Right lung (tissue), 2 donors: ENCODE measurements at regions not wholly inside any gene's neighbourhood (a gene's known extent, or its start where the extent isn't known, plus 50 kb on each side); places are given as distances from the start of the nearest gene placed in this dataset.

Experiments used
- DNase-seq, 2 donors: peaks; one replicate each; pipeline ENCODE4 v3.0.0-alpha.2; 2013

DNA sequence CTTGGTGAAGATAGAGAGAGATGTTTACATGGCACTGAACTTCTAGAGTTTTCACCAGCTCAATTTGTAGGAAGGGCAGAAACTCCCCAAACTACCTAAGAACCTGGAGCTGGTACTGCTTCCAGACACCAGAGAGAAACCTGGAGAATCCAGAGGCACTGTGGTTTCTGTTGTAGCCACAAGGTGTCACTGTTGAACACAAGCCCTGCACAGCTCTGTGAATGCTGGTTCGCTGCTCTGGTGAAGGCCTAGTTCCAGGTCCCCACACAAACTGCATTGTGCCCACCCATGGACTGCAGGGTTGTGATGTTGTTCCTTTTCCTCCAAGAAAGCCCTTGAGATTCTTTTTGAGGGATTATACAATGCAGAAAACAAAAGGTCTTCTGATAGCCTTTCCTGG lies 150.5 kb upstream of the HS6ST1 start:
- DNase-seq = no peak

DNA sequence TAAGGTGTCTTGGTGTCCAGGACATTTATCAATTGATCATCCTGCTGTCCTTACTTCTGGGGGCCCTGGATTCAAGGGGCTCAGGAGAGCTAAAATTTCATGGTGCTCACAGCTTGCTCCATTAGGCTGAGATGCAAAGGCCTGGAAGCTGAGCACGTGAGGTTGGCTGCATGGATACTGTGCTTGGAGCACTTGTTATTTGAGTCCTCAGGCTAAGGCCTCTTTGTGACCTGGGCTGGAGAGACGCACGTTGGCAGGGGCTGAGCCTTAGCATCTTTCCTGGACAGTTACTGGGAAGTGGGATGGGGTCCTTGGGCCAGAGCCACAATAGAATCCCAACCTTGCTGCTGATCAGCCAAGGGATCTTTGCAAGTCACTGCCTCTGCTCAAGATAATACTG lies 151.2 kb upstream of the HS6ST1 start:
- DNase-seq = no peak

DNA sequence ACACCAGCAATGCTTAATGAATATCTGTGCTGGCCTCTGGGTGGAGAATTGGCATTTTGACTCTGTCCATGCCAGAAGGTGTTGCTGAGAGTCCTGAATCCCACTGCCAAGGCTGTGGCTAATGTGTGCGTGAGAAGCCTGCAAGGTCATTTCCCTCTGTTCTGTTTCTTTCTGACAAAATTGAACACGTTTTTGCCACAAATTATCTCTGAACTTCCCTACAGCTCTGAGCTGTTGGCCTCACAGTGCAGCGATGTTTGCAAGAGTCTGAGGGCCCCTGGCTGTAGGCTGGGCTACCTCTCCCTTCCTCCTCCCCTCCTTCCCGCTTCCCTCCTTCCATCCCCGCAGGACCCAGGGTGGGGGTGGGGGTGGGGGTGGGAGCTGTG lies 154.1 kb upstream of the HS6ST1 start:
- peak in 1 of 2 donors; percentile 32 for DNase-seq

DNA sequence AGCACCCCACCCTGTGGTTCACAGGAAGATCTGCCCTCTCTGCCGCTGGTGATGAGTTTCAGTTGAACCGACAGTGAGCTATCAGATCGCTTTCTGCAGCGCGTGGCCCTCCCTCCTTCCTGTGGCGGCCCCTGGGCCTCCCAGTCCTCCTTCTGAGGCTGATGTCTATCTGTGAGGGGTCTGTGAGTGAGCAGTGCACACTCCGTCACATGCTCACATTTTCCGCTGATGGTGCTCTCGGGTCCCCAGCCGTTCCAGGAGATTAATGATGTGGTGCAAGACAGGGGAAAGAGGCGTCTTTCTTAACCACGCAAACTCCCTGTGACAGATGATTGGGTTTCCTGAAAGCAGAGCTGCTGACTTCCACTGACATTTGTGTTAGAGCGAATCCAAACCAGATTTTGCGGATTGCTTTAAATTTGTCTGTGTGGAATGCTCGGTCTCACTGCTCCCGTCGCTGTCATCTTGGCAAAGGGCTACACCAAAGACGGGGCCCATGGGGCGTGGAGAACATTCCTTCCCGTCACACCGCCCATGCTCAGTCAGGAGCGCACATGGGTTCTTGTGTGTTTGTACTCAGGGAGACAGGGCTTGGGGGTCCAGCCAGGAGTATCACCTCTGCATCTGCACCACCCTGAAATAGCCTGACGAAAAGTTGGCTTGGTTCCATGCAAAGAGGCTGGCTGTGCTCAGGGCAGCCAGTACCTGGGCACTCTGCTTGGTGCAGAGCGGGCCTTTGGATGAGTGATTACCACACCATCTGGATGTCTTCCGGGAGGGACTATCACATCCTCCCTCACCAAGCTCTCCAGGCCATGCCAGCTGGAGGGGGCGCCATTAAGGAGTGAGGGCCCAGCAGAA lies 154.7 kb upstream of the HS6ST1 start:
- peak; percentile 80 to 84 for DNase-seq

DNA sequence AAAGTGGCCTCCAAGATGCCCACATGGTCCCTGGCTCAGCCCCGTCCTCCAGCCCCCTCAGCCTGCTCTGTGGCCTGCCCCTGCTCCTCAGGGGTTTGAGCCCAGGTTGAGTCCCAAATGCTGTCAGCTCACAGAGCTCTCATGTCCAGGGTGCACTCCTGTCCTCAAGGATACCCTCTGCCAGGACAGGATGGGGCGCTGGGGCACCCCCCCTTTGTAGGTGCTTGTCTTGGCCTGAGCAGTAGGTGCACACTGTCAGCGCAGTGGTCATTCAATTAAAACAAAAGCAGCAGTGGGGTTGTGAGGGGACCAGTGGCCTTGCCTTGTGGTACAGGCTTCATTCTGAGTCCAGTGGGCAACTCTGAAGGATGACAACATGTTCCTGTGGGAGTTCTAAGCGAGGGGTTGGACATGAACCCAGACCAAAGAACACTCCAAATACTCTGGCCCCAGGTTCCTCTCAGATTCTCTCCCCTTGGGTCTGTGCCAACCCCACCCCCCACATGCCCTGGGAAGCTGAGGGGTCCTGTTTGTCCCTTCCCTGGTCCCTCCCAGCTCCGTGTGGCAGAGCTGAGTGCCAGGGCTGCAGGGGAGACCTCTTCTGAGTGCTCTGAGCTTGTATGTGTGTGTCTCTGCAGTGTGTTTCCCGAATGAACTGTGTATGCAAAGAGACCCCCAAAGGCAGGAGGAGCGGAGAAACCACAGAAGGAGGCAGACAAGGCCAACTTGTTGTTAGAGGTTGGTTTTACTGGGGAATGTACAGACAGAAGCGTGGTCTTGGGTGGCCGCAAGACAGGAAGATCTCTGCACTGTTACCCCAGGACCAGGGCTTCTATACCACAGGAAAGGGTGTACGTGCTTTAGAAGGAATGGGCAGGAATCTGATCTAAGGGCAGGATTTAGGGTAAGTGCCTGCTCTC lies 155.6 kb upstream of the HS6ST1 start:
- DNase-seq = no peak

DNA sequence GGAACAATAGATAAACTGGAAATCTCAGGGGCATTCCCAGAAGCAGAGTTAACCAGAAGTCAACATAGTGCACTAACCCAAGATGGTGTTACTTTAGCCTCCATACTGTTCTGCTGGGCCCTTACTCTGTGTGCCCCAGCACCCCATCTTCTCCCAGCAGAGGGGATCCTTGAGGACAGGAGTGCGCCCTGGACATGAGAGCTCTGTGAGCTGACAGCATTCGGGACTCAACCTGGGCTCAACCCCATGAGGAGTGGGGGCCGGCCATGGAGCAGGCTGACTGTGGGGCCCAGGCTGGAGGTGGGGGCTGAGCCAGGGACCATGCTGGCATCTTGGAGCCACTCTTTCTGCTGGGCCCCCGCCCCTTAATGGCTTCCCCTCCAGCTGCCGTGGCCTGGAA lies 156.3 kb upstream of the HS6ST1 start:
- no peak for DNase-seq

DNA sequence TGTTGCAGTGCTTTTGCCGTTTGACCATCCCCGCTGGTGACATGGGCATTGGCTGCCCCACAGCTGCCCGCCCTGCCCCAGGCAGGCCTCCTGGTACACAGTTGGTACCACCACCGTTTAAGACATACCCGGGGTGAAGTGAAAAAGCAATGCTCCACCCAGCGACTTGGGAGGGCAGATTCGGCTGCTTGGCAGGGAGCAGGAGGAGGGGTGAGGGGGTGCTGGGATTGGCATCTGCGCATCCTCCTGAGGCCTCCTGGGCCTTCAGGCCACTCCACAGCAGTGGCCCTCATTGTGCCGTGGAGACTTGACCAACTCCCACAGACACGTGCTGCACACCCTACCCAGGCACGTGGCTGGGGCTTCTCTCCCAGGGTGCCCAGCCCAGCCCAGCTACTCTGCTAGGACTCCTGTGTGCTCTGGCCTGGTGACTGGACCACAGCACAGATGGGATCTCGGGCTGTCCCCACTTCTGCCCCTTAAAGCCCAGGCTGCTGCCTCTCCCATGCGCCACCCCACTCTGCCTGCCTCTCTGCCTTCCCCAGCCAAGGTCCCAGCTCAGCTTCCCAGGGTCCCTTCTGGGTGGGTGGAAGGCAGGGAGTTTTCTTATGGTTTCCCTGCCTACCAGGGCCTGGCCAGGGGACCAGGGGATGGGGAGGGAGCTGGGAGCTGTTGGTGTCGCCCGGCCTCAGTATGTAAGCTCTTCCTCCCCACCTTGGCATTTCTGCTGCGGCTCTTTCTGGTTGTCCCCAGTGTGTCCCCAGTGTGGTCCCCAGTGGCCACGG lies 157.0 kb upstream of the HS6ST1 start:
- no peak for DNase-seq

DNA sequence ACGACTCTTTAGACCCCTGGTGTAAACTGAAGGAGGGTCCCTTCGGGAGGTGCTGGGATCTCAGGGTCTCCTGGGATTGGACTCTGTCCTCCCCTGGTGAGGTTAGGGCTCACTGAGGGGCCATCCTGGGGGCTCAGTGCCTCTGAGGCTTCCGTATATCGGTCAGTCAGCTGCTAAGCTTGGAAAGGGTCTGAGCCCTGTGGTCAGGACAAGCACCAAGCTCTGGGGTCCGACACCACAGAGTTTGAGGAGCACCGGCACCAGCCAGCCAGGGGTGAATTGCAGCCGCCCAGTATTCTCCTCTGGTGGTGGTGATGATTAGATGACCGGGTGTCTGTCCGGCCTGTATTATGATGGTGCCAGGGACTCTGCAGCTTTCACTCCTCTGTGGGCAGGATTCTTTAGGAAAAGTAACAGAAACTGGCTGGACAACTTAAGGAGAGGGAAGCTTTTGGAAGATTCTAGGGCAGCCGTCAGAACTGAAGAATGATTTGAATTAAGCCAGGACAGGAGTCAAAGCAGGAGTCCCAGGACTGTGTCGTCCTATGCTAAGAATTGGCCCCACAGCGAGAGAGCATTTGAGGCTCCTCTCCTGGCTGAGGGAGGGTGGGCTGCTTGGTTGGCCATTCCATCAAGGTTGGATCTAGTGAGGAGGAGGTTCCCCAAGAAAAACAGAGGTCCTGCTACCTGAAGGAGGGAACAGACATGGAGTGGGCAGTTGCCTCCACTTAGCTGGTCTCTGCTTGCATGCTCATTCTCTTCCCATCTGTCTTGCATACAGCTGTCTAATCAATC lies 158.6 kb upstream of the HS6ST1 start:
- DNase-seq = no peak

DNA sequence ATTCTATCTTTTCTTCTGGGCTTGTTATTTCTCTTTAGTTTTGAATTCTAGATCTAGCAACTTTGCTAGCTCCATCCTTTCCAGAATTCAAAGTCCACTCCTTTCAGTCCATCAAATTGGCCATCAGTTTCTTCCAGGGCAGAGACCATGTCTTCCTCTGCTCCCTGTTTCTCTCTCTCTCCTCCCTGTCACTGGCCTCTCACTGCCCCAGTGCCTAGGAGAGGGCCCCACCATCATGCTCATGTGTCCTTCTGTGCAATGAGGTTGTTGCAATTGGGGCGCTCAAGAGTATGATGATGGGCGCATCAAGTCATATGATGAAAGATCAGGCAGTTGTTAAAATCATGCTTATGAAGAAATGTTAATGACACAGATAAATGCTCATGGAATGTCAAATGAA lies 159.2 kb upstream of the HS6ST1 start:
- DNase-seq = no peak

DNA sequence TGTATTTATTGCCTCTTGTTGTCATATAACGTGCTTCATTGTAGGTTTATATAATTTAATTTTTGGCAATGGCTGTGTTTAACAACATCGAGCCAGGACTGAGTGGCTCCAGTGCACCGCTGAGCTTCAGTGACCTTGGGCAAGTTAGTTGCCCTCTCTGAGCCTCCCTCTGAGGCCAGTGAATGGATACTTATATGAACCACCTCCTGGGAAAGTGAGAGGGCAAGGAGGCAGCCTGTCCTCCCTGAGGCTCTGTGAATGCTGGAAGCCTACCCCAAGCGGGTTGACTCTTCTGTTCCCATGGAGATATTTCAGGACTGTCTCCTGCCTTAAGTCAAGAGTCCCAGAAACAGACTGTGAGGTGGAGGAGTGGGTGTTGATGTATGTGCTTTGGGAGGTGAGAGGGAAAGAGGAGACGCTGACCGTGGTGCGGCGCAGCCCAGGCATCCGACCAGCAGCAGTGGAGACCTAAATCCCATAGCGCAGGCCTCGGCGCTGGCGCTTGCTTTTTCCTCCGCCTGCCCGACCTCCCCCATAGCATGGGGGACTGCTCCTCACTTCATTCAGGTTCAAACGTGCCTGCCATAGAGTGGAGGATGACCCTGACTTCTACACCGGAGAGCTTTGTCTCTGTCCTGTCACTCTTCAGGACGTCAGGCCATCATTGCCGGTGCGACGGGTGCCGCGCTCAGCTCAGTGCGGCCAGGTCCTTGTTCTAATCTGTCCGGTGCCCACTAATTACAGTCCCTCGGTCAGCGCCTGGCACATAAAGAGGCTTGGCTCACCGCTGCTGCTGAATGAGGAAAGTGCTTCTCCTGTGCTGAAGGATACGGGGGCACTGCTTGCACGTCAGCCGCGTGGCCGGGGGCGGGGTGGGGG lies 167.3 kb upstream of the HS6ST1 start:
- DNase-seq = no peak

DNA sequence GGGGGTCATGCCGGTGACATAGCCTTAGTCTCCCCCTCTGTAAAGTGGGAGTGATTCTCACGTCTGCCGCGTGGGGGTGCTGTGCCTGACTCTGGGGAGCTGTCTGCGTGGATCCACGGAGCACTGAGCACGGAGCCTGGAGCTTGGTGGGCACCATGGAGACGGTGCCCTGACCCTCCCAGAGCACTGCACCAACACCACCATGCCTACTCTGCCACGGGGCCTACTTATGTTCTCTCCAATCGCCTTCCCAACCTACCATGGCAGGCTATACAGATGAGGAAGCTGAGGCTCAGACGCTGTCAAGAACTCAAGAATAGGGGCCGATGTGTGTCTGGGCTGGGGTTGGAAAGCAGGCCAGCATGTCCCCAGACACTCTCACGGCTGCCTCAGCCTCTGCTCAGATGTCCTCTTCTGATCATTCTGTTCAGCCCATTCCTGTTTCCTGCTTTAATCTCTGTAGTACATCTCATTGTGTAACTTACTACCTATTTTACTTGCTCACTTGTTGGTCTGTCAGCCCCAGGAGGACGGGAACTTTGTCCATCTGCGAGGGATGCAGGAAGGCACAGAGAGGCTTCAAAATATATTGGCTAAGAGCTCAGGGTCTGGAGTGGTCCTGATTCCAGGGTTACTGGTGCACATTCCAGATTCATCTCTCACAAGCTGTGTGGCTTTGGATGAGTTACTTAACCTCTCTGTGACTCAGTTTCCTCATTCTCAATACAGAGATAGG lies 168.1 kb upstream of the HS6ST1 start:
- DNase-seq = no peak

DNA sequence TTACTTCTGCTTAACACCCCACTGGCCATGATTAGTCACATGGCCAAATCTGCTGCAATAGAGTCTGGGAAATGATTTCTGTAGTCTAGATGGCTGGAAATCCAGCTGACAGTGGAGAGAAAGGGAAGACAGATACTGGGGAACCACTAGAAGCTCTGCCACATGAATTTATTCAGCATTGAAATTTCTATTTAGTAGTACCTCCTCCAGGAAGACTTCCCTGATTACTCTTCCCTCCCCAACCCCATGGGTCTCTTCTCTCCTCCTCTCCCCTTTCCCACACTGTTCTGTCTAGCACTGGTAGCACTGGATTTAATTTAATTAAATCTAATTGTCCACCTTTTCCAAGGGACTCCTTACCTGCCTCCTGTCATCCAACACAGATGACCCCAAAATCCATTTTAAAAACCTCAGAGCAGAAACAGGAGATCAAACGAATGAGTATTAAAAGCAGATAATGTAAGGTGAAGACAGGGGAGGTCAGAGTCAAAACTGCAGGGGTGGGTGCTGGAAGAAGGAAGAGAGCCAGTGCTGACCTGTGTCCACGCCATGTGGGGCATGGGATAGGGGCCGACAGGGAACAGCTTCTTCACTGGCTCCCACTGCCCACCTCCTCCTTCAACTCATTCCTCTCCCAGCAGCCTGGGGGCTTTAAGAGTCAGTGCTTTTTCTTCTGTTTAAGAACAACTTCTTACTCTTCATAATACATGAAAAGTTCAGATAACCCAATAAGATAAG lies 169.2 kb upstream of the HS6ST1 start:
- no peak for DNase-seq

DNA sequence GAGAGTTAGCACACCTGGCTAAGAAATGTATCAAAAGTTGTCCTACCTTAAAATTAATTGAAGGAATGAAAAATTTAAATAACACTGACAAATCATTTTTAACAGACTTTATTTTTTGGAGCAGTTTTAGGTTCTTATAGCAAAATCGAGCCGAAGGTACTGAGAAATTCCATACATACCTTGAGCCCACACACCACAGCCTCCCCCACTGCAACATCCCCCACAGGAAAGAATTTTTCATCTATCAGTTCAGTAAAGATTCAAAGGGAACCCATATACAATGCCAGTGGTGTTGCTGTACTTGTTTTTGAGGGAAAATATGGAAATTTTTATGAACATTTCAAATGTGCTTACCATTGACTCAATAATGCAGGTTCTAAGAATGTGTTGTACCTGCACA lies 169.8 kb upstream of the HS6ST1 start:
- no peak for DNase-seq

DNA sequence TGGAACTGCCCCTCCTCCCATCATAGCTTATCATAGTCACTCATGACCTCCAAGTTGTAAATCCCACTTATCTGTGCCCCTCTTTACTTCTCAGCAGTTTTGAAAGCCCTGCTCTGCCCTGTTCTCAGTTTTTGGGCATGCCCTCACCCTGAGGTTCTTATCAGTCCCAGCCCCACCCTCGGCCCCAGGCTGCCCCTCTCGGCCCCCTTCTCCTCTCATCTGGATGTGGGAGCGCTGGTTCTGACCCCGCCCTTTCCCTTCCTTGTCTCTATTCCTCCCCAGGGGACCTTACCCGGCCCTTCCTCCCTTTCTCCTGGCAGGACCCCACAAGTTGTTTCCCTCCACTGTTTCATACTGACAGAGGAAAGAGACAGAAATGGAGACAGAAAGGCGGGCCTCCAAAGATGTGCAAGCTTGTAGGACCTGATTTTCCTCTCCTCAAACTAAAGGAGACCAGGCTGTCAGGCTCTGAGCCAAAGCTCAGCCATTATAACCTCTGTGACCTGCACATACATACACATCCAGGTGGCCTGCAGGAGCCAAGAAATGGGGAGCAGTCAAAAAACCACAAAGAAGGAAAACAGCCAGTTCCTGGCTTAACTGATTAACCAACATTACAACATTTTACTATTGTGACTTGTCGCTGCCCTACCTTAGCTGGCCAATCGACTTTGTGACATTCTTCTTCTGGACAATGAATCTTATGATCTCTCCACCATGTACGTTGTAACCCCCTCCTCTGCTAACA lies 171.0 kb upstream of the HS6ST1 start:
- no peak for DNase-seq

DNA sequence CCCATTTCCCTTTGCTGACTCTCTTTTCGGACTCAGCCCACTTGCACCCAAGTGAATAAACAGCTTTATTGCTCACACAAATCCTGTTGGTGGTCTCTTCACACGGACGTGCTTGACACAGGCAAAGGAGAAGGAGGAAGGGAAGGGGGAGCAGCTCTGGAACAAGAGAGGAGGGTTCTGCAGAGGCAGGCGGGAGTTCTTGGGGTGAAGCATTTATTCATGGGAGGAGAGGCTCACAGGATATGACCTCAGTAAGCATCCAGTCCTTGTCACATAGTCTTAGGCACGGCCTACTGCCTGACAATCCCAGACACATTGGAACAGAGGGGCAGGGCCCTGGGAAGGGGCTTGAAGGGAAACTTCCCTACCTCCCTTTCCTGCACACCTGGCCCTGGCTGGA lies 171.7 kb upstream of the HS6ST1 start:
- DNase-seq = no peak

DNA sequence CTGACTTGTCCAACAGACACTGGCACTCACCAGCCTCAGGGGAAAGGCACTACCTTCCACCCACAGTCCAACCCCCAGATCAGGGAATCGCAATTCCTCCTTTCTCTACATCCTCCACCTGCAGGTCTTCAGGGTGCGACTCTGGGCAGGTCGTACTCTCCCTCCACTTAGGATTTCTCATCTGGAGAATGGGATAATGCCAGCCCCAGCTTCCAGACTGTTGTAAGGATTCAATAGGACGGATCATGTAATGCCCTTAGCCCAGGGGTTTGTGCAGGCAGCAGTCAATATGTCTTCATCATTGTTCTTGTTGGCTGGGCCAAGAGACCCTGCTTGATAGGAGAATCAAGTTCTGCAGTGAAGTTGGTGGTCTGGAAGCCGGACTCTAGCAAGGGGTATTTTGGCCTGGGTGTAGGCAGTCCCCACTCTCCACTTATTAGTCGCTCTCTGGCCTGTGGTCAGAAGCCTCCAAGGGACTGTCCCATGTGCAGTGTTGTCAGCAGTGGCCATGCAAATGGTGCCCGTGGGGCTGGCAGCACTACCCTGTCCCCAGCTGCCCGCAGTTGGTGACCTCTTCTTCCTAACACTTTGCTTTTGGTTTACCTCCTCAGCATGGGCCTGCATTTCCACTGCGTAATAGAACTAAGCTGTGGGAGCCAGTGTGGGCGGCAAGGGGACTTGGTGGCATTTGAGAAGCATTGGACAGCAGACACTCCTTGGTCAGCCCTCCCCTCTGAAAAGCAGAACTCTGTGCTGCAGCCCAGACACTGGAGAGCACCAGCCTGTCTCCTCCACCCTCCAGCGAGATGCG lies 172.4 kb upstream of the HS6ST1 start:
- DNase-seq = no peak

DNA sequence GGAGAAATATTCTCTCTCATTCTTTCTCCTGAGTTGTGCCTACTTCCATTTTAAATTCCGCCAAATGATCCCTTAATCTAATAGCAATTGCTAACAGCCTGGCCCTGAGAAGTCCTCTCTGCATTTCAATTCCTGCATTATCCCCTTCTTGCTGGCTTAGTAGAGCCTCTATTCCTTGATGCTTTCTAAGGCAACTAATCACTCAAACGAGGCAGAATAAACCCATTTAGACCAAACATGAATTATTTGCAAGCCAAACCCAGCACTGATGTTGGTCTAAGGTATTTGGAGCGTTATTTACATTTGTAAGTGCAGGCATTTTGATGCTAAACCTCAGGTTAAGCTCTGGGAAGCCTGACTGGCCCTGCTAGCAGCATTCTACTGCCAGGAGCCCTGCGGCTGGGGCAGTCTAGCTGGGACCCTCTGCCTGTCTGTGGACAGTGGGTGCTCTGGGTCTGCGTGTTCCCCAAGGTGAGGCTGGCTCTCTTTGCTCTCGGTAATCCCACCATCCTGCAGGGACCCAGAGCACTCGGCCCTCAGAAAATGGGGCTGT lies 173.1 kb upstream of the HS6ST1 start:
- DNase-seq = no peak
